GM12865 (cell line): ENCODE measurements at regions not wholly inside any gene's neighbourhood (a gene's known extent, or its start where the extent isn't known, plus 50 kb on each side); places are given as distances from the start of the nearest gene placed in this dataset.
A peak's percentile ranks its signal among the peaks of the same experiment; 100 is the strongest.

Experiments
- DNase-seq: peaks from one replicate; pipeline ENCODE4 v3.0.0; 2010; ENCODE audit warnings: low read depth
- H3K4me3 ChIP-seq: 2 replicates; pipeline ENCODE4 v1.5.1; 2011; ENCODE audit warnings: mild to moderate bottlenecking, low read depth, low read length, control low read depth
- TF ChIP-seq, protein P1 (sequence below): IDR thresholded peaks from 2 replicates; pipeline ENCODE4 v1.5.1; 2011; ENCODE audit warnings: low read length, control low read depth, low read depth, inconsistent platforms; ENCODE audit not compliant: insufficient read depth; ENCODE audit errors: missing control alignments

GRCh38 chr4:110787707-110788106 is 164.8 kb upstream of the PITX2 start:
- DNase-seq = no peak
- no peak overlapping the region for H3K4me3 ChIP-seq
- TF ChIP-seq, protein P1, sequence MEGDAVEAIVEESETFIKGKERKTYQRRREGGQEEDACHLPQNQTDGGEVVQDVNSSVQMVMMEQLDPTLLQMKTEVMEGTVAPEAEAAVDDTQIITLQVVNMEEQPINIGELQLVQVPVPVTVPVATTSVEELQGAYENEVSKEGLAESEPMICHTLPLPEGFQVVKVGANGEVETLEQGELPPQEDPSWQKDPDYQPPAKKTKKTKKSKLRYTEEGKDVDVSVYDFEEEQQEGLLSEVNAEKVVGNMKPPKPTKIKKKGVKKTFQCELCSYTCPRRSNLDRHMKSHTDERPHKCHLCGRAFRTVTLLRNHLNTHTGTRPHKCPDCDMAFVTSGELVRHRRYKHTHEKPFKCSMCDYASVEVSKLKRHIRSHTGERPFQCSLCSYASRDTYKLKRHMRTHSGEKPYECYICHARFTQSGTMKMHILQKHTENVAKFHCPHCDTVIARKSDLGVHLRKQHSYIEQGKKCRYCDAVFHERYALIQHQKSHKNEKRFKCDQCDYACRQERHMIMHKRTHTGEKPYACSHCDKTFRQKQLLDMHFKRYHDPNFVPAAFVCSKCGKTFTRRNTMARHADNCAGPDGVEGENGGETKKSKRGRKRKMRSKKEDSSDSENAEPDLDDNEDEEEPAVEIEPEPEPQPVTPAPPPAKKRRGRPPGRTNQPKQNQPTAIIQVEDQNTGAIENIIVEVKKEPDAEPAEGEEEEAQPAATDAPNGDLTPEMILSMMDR = no peak

GRCh38 chr4:110788302-110788701 is 165.4 kb upstream of the PITX2 start:
- TF ChIP-seq, protein P1 = no peak
- no peak for DNase-seq
- H3K4me3 ChIP-seq = no peak overlapping the region

GRCh38 chr4:110792036-110792435 is 169.2 kb upstream of the PITX2 start:
- DNase-seq = no peak
- TF ChIP-seq, protein P1 = no peak
- H3K4me3 ChIP-seq = no peak overlapping the region

GRCh38 chr4:110793381-110793801 is 170.5 kb upstream of the PITX2 start:
- DNase-seq = no peak
- H3K4me3 ChIP-seq = no peak overlapping the region
- TF ChIP-seq, protein P1 = no peak

DNA sequence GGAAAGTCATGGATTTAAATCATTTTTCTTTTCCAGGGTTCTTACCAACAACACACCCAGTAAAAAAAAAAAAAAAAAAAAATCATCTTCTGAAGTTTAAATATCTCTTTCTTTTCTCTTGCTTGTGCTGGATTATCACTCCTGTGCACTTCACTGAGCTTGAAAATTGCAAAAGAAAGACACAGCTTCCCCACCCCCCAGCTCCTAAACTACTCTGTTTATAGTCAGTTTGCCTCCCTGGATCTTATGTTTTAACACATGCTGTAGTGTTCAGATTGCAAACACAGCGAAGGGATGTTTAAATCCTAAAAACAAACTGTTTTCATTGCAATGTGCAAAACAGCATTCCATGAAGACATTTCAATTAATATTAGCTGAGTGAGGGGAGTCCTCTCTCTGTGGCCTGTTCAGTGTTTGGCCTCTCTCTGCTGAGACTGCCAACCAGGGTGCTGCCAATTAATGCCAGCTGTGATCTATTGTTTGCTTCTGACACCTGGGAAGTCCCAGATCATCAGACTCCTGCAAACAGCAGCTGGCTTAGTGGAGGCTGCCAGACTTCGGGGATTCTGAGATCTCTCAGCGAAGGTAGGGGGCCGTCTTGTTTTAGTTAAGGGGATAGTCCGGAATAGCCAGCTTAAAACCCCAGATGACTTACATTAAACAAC is 171.1 kb upstream of the PITX2 start:
- TF ChIP-seq, protein P1 = no peak
- no peak overlapping the region for H3K4me3 ChIP-seq
- peak; percentile 2 for DNase-seq

GRCh38 chr4:110795971-110796370 is 173.1 kb upstream of the PITX2 start:
- TF ChIP-seq, protein P1 = no peak

GRCh38 chr4:110797486-110797885 is 174.6 kb upstream of the PITX2 start:
- no peak overlapping the region for H3K4me3 ChIP-seq
- no peak for DNase-seq
- TF ChIP-seq, protein P1 = no peak

More at GRCh38 chr4:110795971-110796370, 173.1 kb upstream of the PITX2 start:
- no peak for DNase-seq
- H3K4me3 ChIP-seq = no peak overlapping the region
